ENCODE measurements at regions not wholly inside any gene's neighbourhood (a gene's known extent, or its start where the extent isn't known, plus 50 kb on each side); places are given as distances from the start of the nearest gene placed in this dataset.

DNA sequence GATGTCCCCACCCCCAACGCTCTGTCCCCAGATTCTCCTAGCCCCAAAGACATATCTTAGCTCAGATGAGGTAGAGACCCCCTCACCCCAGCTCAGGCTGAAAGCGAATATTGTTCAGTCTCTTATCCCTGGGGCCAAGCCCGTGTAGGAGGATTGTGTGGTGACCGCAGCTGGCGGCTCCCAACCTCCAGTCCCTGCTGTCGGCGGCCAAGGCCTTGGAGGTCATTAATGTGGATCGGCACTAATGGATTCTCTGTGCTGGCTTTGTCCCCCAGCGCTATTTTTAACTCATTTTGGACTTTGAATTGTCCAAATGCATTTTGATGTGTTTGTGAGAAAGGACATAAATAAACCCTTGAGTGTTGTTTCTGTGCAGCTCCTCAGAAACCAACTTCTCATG is 124.2 kb downstream of the UQCRFS1 start:
- H3K27me3 ChIP-seq (ENCODE audit: control insufficient read depth, insufficient read depth, low read length), result no peaks in the 10 kb centered on the region
- TF ChIP-seq, protein P1, sequence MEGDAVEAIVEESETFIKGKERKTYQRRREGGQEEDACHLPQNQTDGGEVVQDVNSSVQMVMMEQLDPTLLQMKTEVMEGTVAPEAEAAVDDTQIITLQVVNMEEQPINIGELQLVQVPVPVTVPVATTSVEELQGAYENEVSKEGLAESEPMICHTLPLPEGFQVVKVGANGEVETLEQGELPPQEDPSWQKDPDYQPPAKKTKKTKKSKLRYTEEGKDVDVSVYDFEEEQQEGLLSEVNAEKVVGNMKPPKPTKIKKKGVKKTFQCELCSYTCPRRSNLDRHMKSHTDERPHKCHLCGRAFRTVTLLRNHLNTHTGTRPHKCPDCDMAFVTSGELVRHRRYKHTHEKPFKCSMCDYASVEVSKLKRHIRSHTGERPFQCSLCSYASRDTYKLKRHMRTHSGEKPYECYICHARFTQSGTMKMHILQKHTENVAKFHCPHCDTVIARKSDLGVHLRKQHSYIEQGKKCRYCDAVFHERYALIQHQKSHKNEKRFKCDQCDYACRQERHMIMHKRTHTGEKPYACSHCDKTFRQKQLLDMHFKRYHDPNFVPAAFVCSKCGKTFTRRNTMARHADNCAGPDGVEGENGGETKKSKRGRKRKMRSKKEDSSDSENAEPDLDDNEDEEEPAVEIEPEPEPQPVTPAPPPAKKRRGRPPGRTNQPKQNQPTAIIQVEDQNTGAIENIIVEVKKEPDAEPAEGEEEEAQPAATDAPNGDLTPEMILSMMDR (IDR thresholded peaks at IDR 0.05; ENCODE audit: insufficient read depth, low read length, severe bottlenecking), result no peak
- FAIRE-seq, result no peak
- H3K36me3 ChIP-seq (ENCODE audit: control insufficient read depth, insufficient read depth, low read length), result no peaks in the 10 kb centered on the region
- DNase-seq (ENCODE audit: low read depth), result no peak
- no peak overlapping the region for H3K4me3 ChIP-seq (ENCODE audit: low read depth, low read length)

DNA sequence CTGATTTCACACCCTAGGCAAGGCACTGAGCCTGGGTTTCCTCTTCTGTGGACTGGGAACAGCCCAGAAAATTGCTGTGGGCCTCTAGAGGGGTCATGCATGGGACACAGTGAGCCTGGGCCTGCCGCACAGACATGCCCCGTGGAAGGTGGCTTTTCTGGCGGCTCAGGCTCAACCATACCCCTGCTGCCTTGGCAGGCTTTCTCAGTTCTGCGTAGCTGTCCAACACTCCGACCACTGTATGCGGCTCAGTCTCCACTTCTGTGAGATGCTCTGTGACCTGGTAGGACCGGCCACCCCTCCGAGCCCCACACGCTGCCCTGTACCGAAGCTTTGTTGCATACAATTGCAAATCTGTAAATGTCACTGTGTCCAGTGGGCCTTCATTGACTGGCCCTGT is 126.3 kb downstream of the UQCRFS1 start:
- Histone ChIP-seq H3K4me3 (ENCODE audit: low read depth, low read length) (no peak overlapping the region), H3K36me3 (ENCODE audit: control insufficient read depth, insufficient read depth, low read length) (no peaks in the 10 kb centered on the region), H3K27me3 (ENCODE audit: control insufficient read depth, insufficient read depth, low read length) (no peaks in the 10 kb centered on the region)
- no peak for FAIRE-seq
- no peak for DNase-seq (ENCODE audit: low read depth)
- TF ChIP-seq, protein P1 (IDR thresholded peaks at IDR 0.05; ENCODE audit: insufficient read depth, low read length, severe bottlenecking), result no peak

- FAIRE-seq, result peak; percentile 28
- Histone ChIP-seq H3K4me3 (ENCODE audit: low read depth, low read length) (no peak overlapping the region), H3K27me3 (ENCODE audit: control insufficient read depth, insufficient read depth, low read length) (no peaks in the 10 kb centered on the region), H3K36me3 (ENCODE audit: control insufficient read depth, insufficient read depth, low read length) (no peaks in the 10 kb centered on the region)
- no peak for DNase-seq (ENCODE audit: low read depth)
- TF ChIP-seq, protein P1 (IDR thresholded peaks at IDR 0.05; ENCODE audit: insufficient read depth, low read length, severe bottlenecking), result no peak
These were observed 126.8 kb downstream of the UQCRFS1 start for GRCh38 chr19:29086182-29086581.

DNA sequence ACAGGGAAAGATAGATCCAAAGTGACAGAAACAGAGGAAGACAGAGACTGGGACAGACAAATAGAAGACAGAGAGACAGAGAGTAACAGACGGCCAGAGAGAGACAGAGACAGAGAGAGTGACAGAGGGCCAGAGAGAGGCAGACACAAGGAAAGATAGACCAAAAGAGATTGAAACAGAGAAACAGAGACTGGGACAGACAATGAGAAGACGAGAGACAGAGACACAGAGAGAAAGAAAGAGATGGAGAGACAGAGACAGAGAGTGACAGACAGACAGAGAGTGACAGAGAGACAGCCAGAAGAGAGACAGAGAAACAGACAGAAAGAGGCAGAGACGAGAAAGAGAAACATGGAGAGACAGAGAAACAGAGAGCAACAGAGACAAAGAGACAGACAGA is 127.3 kb downstream of the UQCRFS1 start:
- no peak for FAIRE-seq
- no peak overlapping the region for H3K4me3 ChIP-seq (ENCODE audit: low read depth, low read length)
- no peaks in the 10 kb centered on the region for H3K27me3 ChIP-seq (ENCODE audit: control insufficient read depth, insufficient read depth, low read length)
- H3K36me3 ChIP-seq (ENCODE audit: control insufficient read depth, insufficient read depth, low read length), result no peaks in the 10 kb centered on the region
- TF ChIP-seq, protein P1 (IDR thresholded peaks at IDR 0.05; ENCODE audit: insufficient read depth, low read length, severe bottlenecking), result no peak
- DNase-seq (ENCODE audit: low read depth), result no peak

DNA sequence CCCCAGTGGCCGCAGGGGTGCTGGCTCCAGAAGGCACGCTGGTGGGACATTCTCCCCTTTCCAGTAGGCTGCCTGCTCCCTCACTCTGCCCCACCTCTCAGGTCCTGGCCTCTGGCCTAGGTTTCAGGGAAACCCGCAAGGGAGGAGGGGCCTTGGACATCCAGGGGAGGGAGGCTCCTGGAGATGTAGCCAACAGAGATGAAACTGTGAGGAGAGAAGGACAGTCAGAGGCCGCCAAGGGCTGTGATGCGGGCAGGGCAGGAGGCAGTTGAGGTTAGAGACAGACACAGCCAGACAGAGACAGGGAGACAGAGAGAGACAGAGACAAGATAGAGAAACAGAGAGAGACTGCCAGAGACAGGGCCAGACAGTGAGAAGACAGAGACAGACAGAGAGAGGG is 127.7 kb downstream of the UQCRFS1 start:
- DNase-seq (ENCODE audit: low read depth) (no peak), FAIRE-seq (no peak)
- Histone ChIP-seq H3K27me3 (ENCODE audit: control insufficient read depth, insufficient read depth, low read length) (no peaks in the 10 kb centered on the region), H3K36me3 (ENCODE audit: control insufficient read depth, insufficient read depth, low read length) (no peaks in the 10 kb centered on the region), H3K4me3 (ENCODE audit: low read depth, low read length) (no peak overlapping the region)
- TF ChIP-seq, protein P1 (IDR thresholded peaks at IDR 0.05; ENCODE audit: insufficient read depth, low read length, severe bottlenecking), result no peak

GRCh38 chr19:29084266-29084665 is 128.7 kb downstream of the UQCRFS1 start:
- no peak for FAIRE-seq
- DNase-seq (ENCODE audit: low read depth), result no peak
- TF ChIP-seq, protein P1 (IDR thresholded peaks at IDR 0.05; ENCODE audit: insufficient read depth, low read length, severe bottlenecking), result no peak
- Histone ChIP-seq H3K36me3 (ENCODE audit: control insufficient read depth, insufficient read depth, low read length) (no peaks in the 10 kb centered on the region), H3K27me3 (ENCODE audit: control insufficient read depth, insufficient read depth, low read length) (no peaks in the 10 kb centered on the region), H3K4me3 (ENCODE audit: low read depth, low read length) (no peak overlapping the region)

Data from bronchial epithelial cell (primary cell).